ENCODE measurements at regions not wholly inside any gene's neighbourhood (a gene's known extent, or its start where the extent isn't known, plus 50 kb on each side); places are given as distances from the start of the nearest gene placed in this dataset.

DNA sequence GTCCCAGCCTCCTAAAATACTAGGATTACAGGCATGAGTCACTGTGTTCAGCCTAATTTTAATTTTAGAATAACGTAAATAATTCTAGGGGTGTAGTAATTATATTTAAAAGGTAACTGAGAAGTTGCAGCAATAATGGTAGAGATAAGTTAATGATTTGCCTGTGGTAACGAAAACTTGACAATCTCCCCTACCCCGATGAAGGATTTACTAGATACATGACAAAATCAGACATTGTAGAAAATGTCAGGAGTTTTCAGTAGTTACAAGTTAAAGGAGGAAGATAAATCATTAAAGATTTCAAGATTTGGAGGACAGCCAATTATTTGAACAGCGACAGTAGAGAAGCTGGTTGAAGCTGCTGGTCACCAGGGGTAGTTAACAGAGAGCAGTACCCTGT is 652.2 kb upstream of the PCDH20 start:
- DNase-seq (ENCODE audit: extremely low spot score), result no peak
- Histone ChIP-seq H3K27ac (replicated peaks in 1 of 4) (no peak overlapping the region), H3K9me3 (no peaks in the 10 kb centered on the region), H3K4me1 (no peaks in the 10 kb centered on the region), H3K27me3 (no peaks in the 10 kb centered on the region), H3K36me3 (no peaks in the 10 kb centered on the region), H3K4me3 (no peak overlapping the region)
- WGBS, result 82% methylated on average over 4 of the region's 4 CpGs
- TF ChIP-seq, protein P1, sequence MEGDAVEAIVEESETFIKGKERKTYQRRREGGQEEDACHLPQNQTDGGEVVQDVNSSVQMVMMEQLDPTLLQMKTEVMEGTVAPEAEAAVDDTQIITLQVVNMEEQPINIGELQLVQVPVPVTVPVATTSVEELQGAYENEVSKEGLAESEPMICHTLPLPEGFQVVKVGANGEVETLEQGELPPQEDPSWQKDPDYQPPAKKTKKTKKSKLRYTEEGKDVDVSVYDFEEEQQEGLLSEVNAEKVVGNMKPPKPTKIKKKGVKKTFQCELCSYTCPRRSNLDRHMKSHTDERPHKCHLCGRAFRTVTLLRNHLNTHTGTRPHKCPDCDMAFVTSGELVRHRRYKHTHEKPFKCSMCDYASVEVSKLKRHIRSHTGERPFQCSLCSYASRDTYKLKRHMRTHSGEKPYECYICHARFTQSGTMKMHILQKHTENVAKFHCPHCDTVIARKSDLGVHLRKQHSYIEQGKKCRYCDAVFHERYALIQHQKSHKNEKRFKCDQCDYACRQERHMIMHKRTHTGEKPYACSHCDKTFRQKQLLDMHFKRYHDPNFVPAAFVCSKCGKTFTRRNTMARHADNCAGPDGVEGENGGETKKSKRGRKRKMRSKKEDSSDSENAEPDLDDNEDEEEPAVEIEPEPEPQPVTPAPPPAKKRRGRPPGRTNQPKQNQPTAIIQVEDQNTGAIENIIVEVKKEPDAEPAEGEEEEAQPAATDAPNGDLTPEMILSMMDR (IDR thresholded peaks at IDR 0.05), result no peak
- TF ChIP-seq POLR2A (IDR thresholded peaks at IDR 0.05; ENCODE audit: low read depth), result no peak
- no peak for TF ChIP-seq POLR2AphosphoS5 (IDR thresholded peaks at IDR 0.05)
- TF ChIP-seq EP300 (IDR thresholded peaks at IDR 0.05), result no peak
- intact Hi-C loops (cut with DNase I), result no loop called here

DNA sequence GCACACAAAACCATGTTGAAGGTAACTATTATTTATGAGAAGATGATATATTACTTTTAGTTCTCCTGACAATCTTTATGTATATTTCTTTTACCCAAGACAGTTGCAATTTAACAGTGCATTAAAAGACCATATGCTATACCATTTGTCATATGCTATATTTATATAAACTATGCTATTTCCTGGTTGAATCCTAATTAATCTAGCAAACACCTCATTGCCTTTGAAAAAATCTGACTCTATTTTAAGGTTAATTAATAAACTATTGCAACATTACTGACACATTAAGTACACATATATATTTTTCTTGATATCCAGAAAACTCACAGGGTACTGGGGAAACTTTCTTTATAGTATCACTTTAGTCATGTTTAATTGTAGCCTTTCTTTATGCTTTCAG is 649.4 kb upstream of the PCDH20 start:
- TF ChIP-seq, protein P1 (IDR thresholded peaks at IDR 0.05), result no peak
- TF ChIP-seq POLR2AphosphoS5 (IDR thresholded peaks at IDR 0.05) (no peak), POLR2A (IDR thresholded peaks at IDR 0.05; ENCODE audit: low read depth) (no peak), EP300 (IDR thresholded peaks at IDR 0.05) (no peak)
- no peak for DNase-seq (ENCODE audit: extremely low spot score)
- intact Hi-C loops (cut with DNase I), result no loop called here
- H3K27me3 ChIP-seq, result no peaks in the 10 kb centered on the region
- no peak overlapping the region for H3K4me3 ChIP-seq
- H3K27ac ChIP-seq (replicated peaks in 1 of 4), result no peak overlapping the region
- H3K4me1 ChIP-seq, result no peaks in the 10 kb centered on the region
- H3K36me3 ChIP-seq, result no peaks in the 10 kb centered on the region
- no peaks in the 10 kb centered on the region for H3K9me3 ChIP-seq

DNA sequence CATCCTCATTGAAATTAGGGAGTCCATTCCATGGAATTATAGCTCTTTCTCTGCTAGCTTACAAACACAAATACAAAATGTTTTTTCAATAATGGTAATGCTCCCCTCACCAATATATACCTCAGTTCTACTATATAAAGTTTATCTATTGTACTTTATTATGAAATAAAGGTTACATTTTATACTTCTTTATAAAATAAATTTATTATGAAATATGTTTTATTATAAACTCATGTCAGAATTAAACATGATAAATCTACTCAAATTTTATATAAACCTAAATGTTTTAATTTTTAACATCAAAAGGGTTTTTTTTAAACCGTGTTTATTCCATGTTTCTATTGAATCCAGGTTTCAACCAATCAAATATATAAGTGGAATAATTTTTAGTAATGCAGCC is 646.1 kb upstream of the PCDH20 start:
- H3K4me3 ChIP-seq, result no peak overlapping the region
- DNase-seq (ENCODE audit: extremely low spot score), result no peak
- H3K4me1 ChIP-seq, result no peaks in the 10 kb centered on the region
- intact Hi-C loops (cut with DNase I), result no loop called here
- H3K27ac ChIP-seq (replicated peaks in 1 of 4), result no peak overlapping the region
- no peaks in the 10 kb centered on the region for H3K27me3 ChIP-seq
- WGBS, result 77% methylated on average over 1 of the region's 1 CpG
- TF ChIP-seq POLR2A (IDR thresholded peaks at IDR 0.05; ENCODE audit: low read depth) (no peak), POLR2AphosphoS5 (IDR thresholded peaks at IDR 0.05) (no peak), EP300 (IDR thresholded peaks at IDR 0.05) (no peak)
- TF ChIP-seq, protein P1 (IDR thresholded peaks at IDR 0.05), result no peak
- no peaks in the 10 kb centered on the region for H3K36me3 ChIP-seq
- H3K9me3 ChIP-seq, result no peaks in the 10 kb centered on the region

DNA sequence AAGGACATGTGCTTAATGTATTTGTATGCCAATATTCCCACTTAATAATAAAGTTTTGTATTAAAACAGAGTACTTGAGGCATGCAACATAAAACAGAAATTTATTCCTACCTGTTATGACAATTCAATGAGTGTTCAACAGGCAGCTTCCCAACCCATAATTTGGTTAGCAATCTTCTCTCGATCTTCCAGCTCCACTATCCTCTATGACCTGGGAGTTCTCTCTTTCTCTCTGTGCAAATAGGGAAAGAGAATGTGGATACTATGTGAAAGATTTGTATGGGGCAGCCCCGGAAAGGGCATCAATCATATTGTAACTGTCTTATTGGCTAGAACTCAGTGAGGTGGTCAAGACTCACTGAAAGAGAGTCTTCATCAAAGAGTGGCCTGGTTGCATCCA is 644.9 kb upstream of the PCDH20 start:
- Histone ChIP-seq H3K36me3 (no peaks in the 10 kb centered on the region), H3K27me3 (no peaks in the 10 kb centered on the region), H3K27ac (replicated peaks in 1 of 4) (no peak overlapping the region), H3K4me1 (no peaks in the 10 kb centered on the region), H3K4me3 (no peak overlapping the region), H3K9me3 (no peaks in the 10 kb centered on the region)
- intact Hi-C loops (cut with DNase I), result no loop called here
- no peak for TF ChIP-seq POLR2A (IDR thresholded peaks at IDR 0.05; ENCODE audit: low read depth)
- TF ChIP-seq, protein P1 (IDR thresholded peaks at IDR 0.05), result no peak
- WGBS, result 84% methylated on average over 2 of the region's 2 CpGs
- DNase-seq (ENCODE audit: extremely low spot score), result no peak

DNA sequence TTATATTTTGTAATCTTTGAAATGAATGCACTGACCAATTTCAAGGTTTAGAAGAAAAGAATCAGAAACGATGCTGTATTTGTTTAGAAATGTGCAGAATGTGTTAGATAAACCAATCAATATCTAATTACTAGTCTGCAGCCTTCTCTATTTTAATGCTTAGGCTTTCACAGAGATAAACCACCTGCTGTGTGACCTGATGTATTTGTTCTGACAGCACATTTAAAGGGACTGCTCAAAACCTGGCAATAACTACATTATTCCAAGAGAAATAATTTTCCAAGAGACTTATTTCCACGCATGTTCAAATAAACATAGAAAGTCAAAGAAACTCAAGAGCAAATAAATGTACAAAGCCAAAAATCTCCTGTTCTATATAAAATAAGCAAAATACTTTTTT is 641.6 kb upstream of the PCDH20 start:
- TF ChIP-seq POLR2A (IDR thresholded peaks at IDR 0.05; ENCODE audit: low read depth), result no peak
- TF ChIP-seq, protein P1 (IDR thresholded peaks at IDR 0.05), result no peak
- TF ChIP-seq POLR2AphosphoS5 (IDR thresholded peaks at IDR 0.05), result no peak
- TF ChIP-seq EP300 (IDR thresholded peaks at IDR 0.05), result no peak
- H3K27me3 ChIP-seq, result no peaks in the 10 kb centered on the region
- no peaks in the 10 kb centered on the region for H3K36me3 ChIP-seq
- no peaks in the 10 kb centered on the region for H3K4me1 ChIP-seq
- no peaks in the 10 kb centered on the region for H3K9me3 ChIP-seq
- no peak for DNase-seq (ENCODE audit: extremely low spot score)
- no peak overlapping the region for H3K4me3 ChIP-seq
- intact Hi-C loops (cut with DNase I), result no loop called here
- H3K27ac ChIP-seq (replicated peaks in 1 of 4), result no peak overlapping the region
- WGBS, result 34% methylated on average over 2 of the region's 2 CpGs

All from esophagus muscularis mucosa (tissue), 4 donors.